ENCODE measurements at regions not wholly inside any gene's neighbourhood (a gene's known extent, or its start where the extent isn't known, plus 50 kb on each side); places are given as distances from the start of the nearest gene placed in this dataset.
"Not testable (repeated sequence)": the region's sequence is repeated elsewhere in the genome, so short reads cannot be mapped to it uniquely, and the experiment has no call there.

GRCh38 chr18:1604751-1605150 lies 700.1 kb downstream of the ADCYAP1 start:
- Mint-ChIP-seq H3K36me3 (ENCODE audit: low read depth) (no peaks in the 10 kb centered on the region), H3K4me3 (no peak overlapping the region), H3K9me3 (no peaks in the 10 kb centered on the region), H3K4me1 (ENCODE audit: low read depth) (no peaks in the 10 kb centered on the region), H3K27ac (no peak overlapping the region), H3K27me3 (peaks cover 4% of the 10 kb centered on the region)

DNA sequence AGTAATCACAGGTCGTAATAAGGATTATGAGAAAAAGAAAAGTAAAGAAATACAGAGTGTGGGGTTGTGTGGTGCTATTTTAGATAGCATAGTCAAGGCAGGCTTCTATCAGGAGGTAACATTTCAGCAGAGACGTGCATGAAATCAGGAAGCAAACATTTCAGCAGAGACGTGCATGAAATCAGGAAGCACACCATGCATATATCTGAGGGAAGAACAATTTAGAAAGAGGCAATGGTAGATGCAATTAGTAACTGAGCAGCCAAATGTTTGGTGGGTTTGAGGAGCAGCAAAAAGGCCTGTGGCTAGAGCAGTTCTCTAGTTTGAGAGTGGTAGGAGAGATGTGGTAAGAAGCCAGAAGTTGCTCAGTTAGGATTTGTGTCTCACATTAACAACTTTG lies 713.7 kb downstream of the ADCYAP1 start:
- H3K36me3 Mint-ChIP-seq (ENCODE audit: low read depth) = no peaks in the 10 kb centered on the region
- H3K27me3 Mint-ChIP-seq = no peaks in the 10 kb centered on the region
- no peak overlapping the region for H3K4me3 Mint-ChIP-seq
- no peak overlapping the region for H3K27ac Mint-ChIP-seq
- H3K9me3 Mint-ChIP-seq = peaks cover 3% of the 10 kb centered on the region
- H3K4me1 Mint-ChIP-seq (ENCODE audit: low read depth) = no peaks in the 10 kb centered on the region

DNA sequence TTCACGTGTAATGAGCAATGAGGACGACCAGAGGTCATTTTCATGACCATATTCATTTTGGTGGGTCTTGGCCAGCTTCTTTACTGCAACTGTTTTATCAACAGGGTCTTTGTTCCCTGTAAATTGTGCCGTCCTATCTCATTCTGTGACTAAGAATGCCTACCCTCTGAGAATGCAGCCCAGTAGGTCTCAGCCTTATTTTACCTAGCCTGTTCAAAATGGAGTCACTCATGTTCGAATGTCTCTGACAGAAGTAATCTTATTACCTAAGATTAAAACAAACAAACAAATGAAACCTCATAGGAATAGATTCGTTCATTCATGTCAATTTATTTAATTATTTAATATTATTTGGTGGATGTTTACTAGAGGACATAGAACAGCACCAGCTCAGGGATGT lies 714.8 kb downstream of the ADCYAP1 start:
- H3K4me1 Mint-ChIP-seq (ENCODE audit: low read depth) = no peaks in the 10 kb centered on the region
- H3K27ac Mint-ChIP-seq = no peak overlapping the region
- no peaks in the 10 kb centered on the region for H3K27me3 Mint-ChIP-seq
- peaks cover 3% of the 10 kb centered on the region for H3K9me3 Mint-ChIP-seq
- no peaks in the 10 kb centered on the region for H3K36me3 Mint-ChIP-seq (ENCODE audit: low read depth)
- no peak overlapping the region for H3K4me3 Mint-ChIP-seq

- H3K4me1 Mint-ChIP-seq (ENCODE audit: low read depth) = no peaks in the 10 kb centered on the region
- H3K9me3 Mint-ChIP-seq = peaks cover 3% of the 10 kb centered on the region
- H3K27ac Mint-ChIP-seq = no peak overlapping the region
- H3K4me3 Mint-ChIP-seq = no peak overlapping the region
- H3K36me3 Mint-ChIP-seq (ENCODE audit: low read depth) = no peaks in the 10 kb centered on the region
- H3K27me3 Mint-ChIP-seq = no peaks in the 10 kb centered on the region
Observed at GRCh38 chr18:1624612-1625011, 719.9 kb downstream of the ADCYAP1 start.

DNA sequence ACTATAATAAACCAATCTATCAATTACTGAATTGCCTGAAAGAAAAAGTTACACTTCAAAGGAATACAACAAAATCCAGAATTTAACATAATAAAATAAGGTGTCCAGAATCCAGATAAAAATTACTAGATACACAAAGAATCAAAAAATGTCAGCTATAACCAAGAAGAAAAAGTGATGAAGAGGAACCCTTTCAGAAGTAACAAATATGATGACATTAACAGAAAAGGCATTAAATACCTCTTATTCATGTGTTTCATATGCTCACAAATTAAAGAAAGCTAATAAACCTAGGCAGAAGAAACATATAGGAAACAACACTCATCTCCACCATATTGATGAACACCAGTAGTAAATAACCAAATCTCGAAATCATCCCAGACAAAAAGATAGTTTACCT lies 722.8 kb downstream of the ADCYAP1 start:
- Mint-ChIP-seq H3K4me1 (ENCODE audit: low read depth) (no peaks in the 10 kb centered on the region), H3K9me3 (no peaks in the 10 kb centered on the region), H3K27me3 (no peaks in the 10 kb centered on the region), H3K36me3 (ENCODE audit: low read depth) (no peaks in the 10 kb centered on the region), H3K4me3 (no peak overlapping the region), H3K27ac (no peak overlapping the region)

GRCh38 chr18:1648712-1649111 lies 744.0 kb downstream of the ADCYAP1 start:
- H3K9me3 Mint-ChIP-seq = no peaks in the 10 kb centered on the region
- H3K27me3 Mint-ChIP-seq = no peaks in the 10 kb centered on the region
- no peak overlapping the region for H3K27ac Mint-ChIP-seq
- H3K4me3 Mint-ChIP-seq = no peak overlapping the region
- H3K36me3 Mint-ChIP-seq (ENCODE audit: low read depth) = no peaks in the 10 kb centered on the region
- H3K4me1 Mint-ChIP-seq (ENCODE audit: low read depth) = no peaks in the 10 kb centered on the region

- Mint-ChIP-seq H3K27me3 (no peaks in the 10 kb centered on the region), H3K27ac (no peak overlapping the region), H3K36me3 (ENCODE audit: low read depth) (no peaks in the 10 kb centered on the region), H3K9me3 (no peaks in the 10 kb centered on the region), H3K4me1 (ENCODE audit: low read depth) (no peaks in the 10 kb centered on the region), H3K4me3 (no peak overlapping the region)
Observed at GRCh38 chr18:1652018-1652417, 747.3 kb downstream of the ADCYAP1 start.

DNA sequence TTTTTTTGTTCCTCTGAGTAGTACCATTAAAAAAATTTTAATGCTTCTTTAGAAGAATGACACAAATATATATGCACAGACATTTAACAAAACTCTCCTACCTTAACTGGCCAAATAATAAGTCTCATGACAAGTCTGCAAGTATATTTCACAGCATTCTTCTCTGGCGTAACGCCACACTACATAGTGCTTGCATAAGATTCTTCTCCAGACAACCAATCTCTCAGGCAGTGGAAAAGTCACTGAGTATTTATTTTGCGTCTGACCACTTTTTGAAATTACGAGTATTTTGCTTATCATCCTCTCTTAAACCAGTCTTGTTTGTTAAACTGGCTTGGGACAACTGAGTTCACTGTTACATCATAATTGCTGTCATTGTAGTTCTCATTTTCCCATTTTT lies 749.2 kb downstream of the ADCYAP1 start:
- Mint-ChIP-seq H3K4me3 (no peak overlapping the region), H3K27ac (no peak overlapping the region), H3K36me3 (ENCODE audit: low read depth) (no peaks in the 10 kb centered on the region), H3K4me1 (ENCODE audit: low read depth) (no peaks in the 10 kb centered on the region), H3K9me3 (no peaks in the 10 kb centered on the region), H3K27me3 (no peaks in the 10 kb centered on the region)

GRCh38 chr18:1657876-1658275 lies 753.2 kb downstream of the ADCYAP1 start:
- H3K27ac Mint-ChIP-seq = no peak overlapping the region
- H3K36me3 Mint-ChIP-seq (ENCODE audit: low read depth) = no peaks in the 10 kb centered on the region
- H3K27me3 Mint-ChIP-seq = no peaks in the 10 kb centered on the region
- H3K4me3 Mint-ChIP-seq = no peak overlapping the region
- H3K9me3 Mint-ChIP-seq = no peaks in the 10 kb centered on the region
- no peaks in the 10 kb centered on the region for H3K4me1 Mint-ChIP-seq (ENCODE audit: low read depth)

GRCh38 chr18:1658908-1659566 lies 754.4 kb downstream of the ADCYAP1 start:
- Mint-ChIP-seq H3K27ac (no peak overlapping the region), H3K36me3 (ENCODE audit: low read depth) (no peaks in the 10 kb centered on the region), H3K4me3 (no peak overlapping the region), H3K9me3 (no peaks in the 10 kb centered on the region), H3K27me3 (no peaks in the 10 kb centered on the region), H3K4me1 (ENCODE audit: low read depth) (no peaks in the 10 kb centered on the region)

- H3K36me3 Mint-ChIP-seq (ENCODE audit: low read depth) = no peaks in the 10 kb centered on the region
- H3K4me3 Mint-ChIP-seq = no peak overlapping the region
- no peaks in the 10 kb centered on the region for H3K27me3 Mint-ChIP-seq
- H3K27ac Mint-ChIP-seq = no peak overlapping the region
- no peaks in the 10 kb centered on the region for H3K9me3 Mint-ChIP-seq
- H3K4me1 Mint-ChIP-seq (ENCODE audit: low read depth) = no peaks in the 10 kb centered on the region
Observed at GRCh38 chr18:1663879-1664705, 759.4 kb downstream of the ADCYAP1 start.

DNA sequence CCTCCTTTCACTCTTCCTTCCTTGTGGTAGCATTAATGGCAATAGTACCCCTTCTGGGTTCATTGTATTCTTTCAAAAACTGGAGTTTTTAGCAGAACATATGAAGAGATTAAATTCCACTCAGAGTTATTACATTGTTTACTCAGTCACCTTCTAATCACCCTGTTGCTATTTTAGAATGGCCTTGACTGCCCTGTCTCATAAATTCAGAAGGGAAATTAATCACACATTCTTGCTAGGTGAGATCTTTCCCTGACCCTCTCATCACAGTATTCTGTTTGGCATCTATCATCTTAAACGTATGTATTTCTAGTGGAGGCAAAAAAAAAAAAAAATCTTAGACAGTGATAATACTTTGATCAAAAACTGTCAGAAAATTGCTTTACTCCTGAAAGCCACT lies 760.4 kb downstream of the ADCYAP1 start:
- no peaks in the 10 kb centered on the region for H3K9me3 Mint-ChIP-seq
- H3K36me3 Mint-ChIP-seq (ENCODE audit: low read depth) = no peaks in the 10 kb centered on the region
- H3K4me3 Mint-ChIP-seq = no peak overlapping the region
- no peaks in the 10 kb centered on the region for H3K4me1 Mint-ChIP-seq (ENCODE audit: low read depth)
- H3K27me3 Mint-ChIP-seq = no peaks in the 10 kb centered on the region
- H3K27ac Mint-ChIP-seq = no peak overlapping the region

DNA sequence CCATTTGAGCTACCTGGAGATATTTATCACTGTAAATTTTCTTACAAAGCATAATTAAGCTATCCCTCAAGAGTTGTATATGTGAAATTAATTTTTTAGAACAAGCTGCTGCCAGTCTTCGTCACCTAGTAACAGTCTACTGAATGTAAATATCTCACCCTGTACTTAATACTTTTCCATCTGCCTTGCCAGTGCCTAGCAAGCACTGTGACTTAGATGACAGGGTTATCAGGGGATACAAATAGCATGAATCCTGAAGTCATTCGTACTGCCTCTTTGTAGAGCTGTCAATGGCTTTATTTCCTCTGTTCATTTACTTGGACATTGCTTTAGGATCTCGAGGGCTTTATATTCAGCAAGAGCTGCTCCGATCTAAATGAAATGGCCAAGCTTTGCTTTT lies 763.6 kb downstream of the ADCYAP1 start:
- H3K9me3 Mint-ChIP-seq = peaks cover 4% of the 10 kb centered on the region
- no peak overlapping the region for H3K4me3 Mint-ChIP-seq
- no peaks in the 10 kb centered on the region for H3K27me3 Mint-ChIP-seq
- H3K27ac Mint-ChIP-seq = no peak overlapping the region
- H3K4me1 Mint-ChIP-seq (ENCODE audit: low read depth) = no peaks in the 10 kb centered on the region
- no peaks in the 10 kb centered on the region for H3K36me3 Mint-ChIP-seq (ENCODE audit: low read depth)

DNA sequence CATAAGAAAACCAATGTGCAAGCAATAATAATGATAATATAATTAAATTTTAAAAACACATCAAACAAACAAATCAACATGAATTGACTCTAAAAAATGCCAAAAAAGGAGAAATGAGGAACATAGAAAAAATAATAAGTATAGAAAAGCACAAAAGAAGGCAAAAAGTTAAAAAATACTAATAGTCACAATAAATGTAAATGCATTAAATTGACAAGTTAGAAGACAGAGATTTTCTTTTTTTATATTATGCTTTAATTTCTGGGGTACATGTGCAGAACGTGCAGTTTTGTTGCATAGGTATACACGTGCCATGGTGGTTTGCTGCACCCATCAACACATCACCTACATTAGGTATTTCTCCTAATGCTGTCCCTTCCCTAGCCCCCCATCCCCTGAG lies 767.0 kb downstream of the ADCYAP1 start:
- not testable (repeated sequence) for H3K27ac Mint-ChIP-seq; H3K27me3 Mint-ChIP-seq; H3K4me1 Mint-ChIP-seq (ENCODE audit: low read depth)

GRCh38 chr18:1676387-1676786 lies 771.7 kb downstream of the ADCYAP1 start:
- Mint-ChIP-seq H3K36me3 (ENCODE audit: low read depth) (no peaks in the 10 kb centered on the region), H3K9me3 (no peaks in the 10 kb centered on the region), H3K4me1 (ENCODE audit: low read depth) (no peaks in the 10 kb centered on the region), H3K27ac (no peak overlapping the region), H3K4me3 (no peak overlapping the region), H3K27me3 (no peaks in the 10 kb centered on the region)

More for the DNA sequence above, 767.0 kb downstream of the ADCYAP1 start:
- H3K4me3 Mint-ChIP-seq; H3K36me3 Mint-ChIP-seq (ENCODE audit: low read depth); H3K9me3 Mint-ChIP-seq: not testable (repeated sequence)

GRCh38 chr18:1680108-1680507 lies 775.4 kb downstream of the ADCYAP1 start:
- H3K4me3 Mint-ChIP-seq = no peak overlapping the region
- no peaks in the 10 kb centered on the region for H3K36me3 Mint-ChIP-seq (ENCODE audit: low read depth)
- no peaks in the 10 kb centered on the region for H3K9me3 Mint-ChIP-seq
- H3K27ac Mint-ChIP-seq = no peak overlapping the region
- no peaks in the 10 kb centered on the region for H3K27me3 Mint-ChIP-seq
- no peaks in the 10 kb centered on the region for H3K4me1 Mint-ChIP-seq (ENCODE audit: low read depth)
